ENCODE measurements at regions not wholly inside any gene's neighbourhood (a gene's known extent, or its start where the extent isn't known, plus 50 kb on each side); places are given as distances from the start of the nearest gene placed in this dataset.
"Not testable (repeated sequence)": the region's sequence is repeated elsewhere in the genome, so short reads cannot be mapped to it uniquely, and the experiment has no call there.

DNA sequence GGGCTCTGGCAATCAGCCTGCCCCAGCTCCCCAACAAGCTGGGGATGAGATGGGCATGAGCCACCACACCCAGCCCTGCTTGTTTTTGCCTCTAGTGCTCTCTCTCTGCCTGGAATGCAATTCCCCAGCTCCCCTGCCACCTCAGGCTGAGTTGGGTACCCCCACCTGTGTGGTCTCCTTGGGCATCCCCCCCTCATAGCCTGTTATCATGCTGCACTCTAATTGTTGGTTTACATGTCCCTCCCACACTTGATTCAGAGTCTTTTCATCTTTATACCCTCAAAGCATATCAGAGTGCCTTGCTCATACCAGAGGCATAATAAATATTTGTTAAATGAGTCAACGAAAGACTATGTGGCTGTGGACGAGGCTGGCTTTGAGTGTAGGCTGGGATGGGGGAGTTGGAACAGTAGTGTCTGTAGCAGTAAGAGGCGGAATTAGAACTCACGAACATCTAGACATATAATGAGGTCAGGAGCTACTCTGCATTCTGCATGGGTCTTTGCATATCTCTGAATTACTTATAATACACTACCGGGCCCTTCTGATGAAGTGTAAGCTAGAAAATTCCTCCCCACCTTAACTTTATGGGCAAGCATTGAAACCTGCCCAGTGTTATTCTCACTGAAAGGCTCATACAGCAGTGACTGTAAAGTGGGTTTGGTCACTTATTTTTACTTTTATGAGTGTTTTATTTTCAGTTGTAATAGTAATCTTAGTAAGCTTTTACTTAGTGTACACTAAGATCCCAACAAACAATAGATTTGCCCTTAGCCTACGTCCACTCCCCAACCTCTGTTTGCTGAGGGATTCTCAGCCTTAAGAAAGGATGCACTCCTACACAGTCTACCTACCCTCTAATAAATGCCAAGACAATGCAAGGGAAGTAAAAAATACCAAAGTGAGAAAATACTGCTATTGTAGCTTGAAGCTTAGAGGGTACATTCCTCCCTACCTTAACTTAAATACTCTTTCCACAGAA is 58.7 kb downstream of the EDN1 start:
- DNase-seq = peak; percentile 94

GRCh38 chr6:12350644-12351170 is 60.5 kb downstream of the EDN1 start:
- DNase-seq = no peak

- no peak for DNase-seq
These were observed 61.5 kb downstream of the EDN1 start for GRCh38 chr6:12351672-12352071.

DNA sequence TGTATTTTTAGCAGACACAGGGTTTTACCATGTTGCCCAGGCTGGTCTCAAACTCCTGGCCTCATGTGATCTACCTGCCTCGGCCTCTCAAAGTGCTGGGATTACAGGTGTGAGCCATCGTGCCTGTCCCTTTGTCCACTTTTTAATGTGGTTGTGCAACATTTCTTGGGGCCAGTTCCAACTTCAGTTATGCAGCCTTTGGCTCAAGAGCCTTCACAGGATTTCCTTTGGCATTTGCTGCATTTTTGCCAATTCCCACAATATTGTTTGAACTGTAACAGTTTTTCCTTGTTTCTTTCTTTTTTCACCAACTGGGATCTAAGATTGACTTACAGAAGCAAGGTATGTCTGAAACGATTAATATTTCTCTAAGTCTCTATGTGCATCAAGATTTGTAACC is 63.6 kb downstream of the EDN1 start:
- DNase-seq = no peak

- DNase-seq = peak; percentile 20
These were observed 64.3 kb downstream of the EDN1 start for GRCh38 chr6:12354499-12354898.

DNA sequence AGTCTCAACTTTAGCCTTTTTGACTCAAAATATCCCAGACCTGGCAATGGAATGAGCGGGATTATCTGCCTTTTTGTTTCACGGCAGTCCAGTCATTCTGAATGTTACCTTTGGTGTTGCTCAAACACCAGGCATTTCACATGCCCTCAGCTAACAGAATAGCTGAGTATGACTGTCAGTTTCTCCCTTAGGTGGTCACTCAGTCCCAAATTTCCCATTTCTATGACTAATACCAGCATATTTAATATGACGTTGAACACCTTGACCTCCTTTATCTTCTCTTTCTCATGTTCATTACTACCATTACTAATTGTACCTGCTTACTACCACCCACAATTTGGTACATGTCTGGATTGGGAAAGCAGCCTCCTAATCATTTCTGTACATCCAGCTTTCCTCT is 65.2 kb downstream of the EDN1 start:
- DNase-seq = no peak

- DNase-seq = no peak
These were observed 66.3 kb downstream of the EDN1 start for GRCh38 chr6:12356431-12356830.

GRCh38 chr6:12356983-12357972 is 67.1 kb downstream of the EDN1 start:
- no peak for DNase-seq

DNA sequence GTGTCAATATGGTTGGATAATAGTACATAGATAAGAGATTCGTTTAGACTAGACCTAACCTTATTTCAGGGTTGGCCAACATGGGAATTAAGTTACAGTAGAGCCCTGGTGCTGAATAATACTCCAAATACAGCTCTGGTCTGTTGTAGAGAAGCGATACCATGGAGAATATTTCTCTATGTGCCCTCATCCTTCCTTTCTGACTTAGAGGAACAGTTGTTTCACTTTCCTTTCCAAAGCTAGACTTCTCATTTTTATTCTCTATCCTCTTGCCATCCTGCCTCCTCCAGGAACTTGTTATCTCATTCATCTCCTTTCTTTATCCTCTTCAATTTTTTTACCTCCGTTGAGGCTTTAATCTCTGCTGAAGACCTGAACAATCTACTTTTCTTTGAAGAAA is 68.9 kb downstream of the EDN1 start:
- no peak for DNase-seq

GRCh38 chr6:12361042-12361765 is 71.0 kb downstream of the EDN1 start:
- no peak for DNase-seq

- DNase-seq = not testable (repeated sequence)
These were observed 73.1 kb downstream of the EDN1 start for GRCh38 chr6:12363277-12363650.

DNA sequence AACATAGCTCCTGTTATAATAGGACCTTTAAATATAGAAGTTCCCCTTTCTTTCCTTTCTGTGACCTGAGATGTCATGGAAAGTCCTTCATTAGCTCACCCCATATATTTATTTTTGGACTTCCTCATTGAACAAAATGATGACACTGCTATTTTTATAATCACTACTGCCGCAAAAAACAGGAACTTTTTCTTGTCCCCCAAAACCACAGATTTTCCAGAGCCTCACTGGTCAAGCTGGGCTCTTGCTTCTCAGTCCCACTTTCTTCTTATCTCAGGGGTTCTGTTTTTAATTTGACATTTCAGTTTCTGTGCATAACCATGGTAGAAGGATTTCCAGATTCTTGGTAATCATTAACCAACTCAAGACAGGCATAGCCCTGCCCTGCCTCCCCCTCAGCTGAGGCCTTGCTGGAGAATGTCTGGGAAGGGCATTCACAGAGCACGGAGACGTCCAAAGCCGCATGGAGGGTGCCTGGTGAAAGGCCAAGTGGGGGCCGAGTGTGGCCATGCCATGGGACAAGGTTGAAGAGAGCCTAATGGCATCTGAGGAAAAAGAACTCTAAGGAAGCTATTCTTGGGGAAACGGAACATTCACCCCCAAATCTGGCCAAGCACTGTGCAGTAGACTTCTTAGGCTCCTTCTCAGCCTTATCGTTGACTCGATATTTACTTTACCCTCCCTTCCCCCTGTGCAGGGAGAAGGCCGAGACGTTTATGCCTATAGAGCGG is 73.7 kb downstream of the EDN1 start:
- DNase-seq = no peak

DNA sequence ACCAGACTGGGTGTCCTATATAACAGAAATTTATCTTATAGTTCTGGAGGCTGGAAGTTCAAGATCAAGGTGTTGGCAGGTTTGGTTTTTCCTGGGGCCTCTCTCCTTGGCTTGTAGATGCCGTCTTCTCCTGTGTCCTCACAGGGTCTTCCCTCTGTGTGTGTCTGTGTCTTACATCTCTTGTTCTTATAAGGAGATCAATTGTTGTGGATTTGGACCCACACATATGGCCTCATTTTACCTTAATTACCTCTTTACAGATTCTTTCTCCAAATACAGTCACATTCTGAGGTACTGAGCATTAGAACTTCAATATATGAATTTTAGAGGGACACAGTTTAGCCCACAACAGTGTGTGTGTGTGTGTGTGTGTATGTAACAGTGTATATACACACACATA is 74.5 kb downstream of the EDN1 start:
- DNase-seq = no peak

- no peak for DNase-seq
These were observed 76.6 kb downstream of the EDN1 start for GRCh38 chr6:12366731-12367130.

DNA sequence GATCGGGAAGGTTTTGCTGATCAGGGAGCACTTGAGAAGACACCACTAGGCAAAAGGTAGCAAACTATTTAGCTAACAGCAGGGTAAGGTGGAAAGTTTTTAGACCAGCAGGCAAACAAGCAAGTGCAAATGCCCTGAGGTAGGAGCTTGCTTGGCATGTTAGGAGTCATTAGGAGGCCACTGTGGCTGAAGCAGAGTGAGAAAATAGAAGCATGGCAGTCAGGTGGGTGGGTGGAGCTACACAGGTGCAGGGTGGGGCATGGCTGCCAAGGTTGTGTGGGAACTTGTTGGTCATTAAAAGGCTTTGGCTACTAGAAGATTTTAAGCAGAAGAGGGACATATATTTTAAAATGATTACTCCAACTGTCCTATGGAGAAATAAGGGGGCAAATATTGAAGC is 77.3 kb downstream of the EDN1 start:
- no peak for DNase-seq

- no peak for DNase-seq
These were observed 79.2 kb downstream of the EDN1 start for GRCh38 chr6:12369355-12369754.

DNA sequence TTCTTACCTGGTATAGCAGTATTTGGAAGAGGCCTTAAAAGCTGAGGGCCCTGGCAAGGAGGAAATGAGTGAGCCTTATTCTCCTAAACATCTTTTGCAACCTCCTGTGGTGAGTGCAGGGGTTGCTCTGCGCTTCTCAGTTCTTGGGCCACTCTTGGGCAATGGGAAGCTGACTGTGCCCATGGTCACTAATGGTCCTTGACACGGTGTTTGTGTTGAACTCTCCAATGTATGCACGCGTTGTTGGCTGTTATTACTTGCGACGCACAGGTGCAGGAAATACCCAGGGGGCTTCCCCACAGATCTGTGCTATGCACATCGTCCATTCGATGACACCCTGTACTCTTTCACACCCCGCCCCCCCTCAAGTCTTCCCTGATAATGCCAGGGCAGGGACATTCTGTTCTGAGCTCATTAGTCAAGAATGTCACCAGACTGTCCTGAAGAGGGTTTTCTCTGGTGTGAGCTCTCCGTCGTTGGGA is 79.7 kb downstream of the EDN1 start:
- DNase-seq = no peak

DNA sequence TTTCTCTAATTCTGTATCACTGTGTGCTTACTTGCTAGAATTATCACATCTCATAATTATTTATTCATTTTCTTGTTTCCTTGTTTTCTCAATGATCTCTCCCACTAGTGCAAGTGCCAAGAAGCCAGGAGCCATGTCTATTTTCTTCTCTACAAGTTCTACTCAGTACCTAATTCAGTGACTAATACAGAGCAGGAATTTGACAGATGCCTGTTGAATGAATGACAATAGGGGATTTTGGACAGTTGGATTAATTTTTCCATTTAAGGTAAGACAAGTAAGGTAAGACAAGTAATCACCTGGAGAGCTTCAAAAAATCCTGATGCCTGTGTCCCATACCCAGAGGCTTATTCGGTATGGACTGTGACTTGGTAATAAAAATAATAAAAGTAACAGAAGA is 81.0 kb downstream of the EDN1 start:
- no peak for DNase-seq

GRCh38 chr6:12371641-12372146 is 81.5 kb downstream of the EDN1 start:
- peak; percentile 5 for DNase-seq

GRCh38 chr6:12379181-12379580 is 89.0 kb downstream of the EDN1 start:
- DNase-seq = peak; percentile 15

DNA sequence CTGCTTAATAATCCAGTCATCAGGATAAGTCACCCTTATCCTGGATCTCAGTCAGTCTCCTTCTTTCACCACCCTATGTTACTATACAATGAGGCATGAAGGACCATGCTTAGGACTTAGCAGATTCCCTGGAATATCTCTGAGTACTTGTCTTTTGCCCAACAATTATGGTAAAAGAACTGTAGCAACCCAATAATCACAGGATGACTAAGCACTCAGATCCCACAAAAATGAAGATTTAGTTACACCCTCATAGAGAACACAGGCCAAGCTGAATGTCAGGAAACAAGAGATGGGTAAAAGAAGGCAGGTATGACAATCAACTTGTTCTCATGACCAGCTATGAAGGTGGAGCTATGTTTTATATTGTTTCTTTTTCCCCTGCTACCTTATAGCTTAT is 91.4 kb downstream of the EDN1 start:
- peak; percentile 39 for DNase-seq

- DNase-seq = no peak
These were observed 93.3 kb downstream of the EDN1 start for GRCh38 chr6:12383448-12383847.

All from EL (cell line).